Spleen (tissue), 7 donors: ENCODE measurements at regions not wholly inside any gene's neighbourhood (a gene's known extent, or its start where the extent isn't known, plus 50 kb on each side); places are given as distances from the start of the nearest gene placed in this dataset.

Experiments used
- CTCF ChIP-seq, 11 experiments: fragments of 200-600 bp in 7 of 11; fragments of 450-650 bp in 4 of 11; sonication (generic) in 4 of 11; IDR thresholded peaks in 8 of 11; conservative IDR thresholded peaks in 3 of 11; 1 replicate in 7 of 11; 2 replicates in 4 of 11; pipeline versions ENCODE4 v1.4.0 to v1.8.0; 2016 to 2021; ENCODE audit warnings: antibody characterized with exemption in 11 of 11, inconsistent platforms in 4 of 11, mild to moderate bottlenecking in 1 of 11
- POLR2A ChIP-seq, 3 donors: fragments of 450-650 bp; IDR thresholded peaks; one replicate each; pipeline ENCODE4 v1.5.1; 2017; ENCODE audit warnings: antibody characterized with exemption in 3 of 3, mild to moderate bottlenecking in 1 of 3
- POLR2AphosphoS5 ChIP-seq, 3 donors: sonication (generic); formaldehyde crosslinking; IDR thresholded peaks; one replicate each; pipeline ENCODE4 v1.5.1; 2017; ENCODE audit warnings: antibody characterized with exemption in 3 of 3
- donor health status: DM: no; HTN: no; CAD: no; lungs with moderate emphysema.
- donor health status: DM: no; HTN: no; CAD: no.
- donor health status: DM: no; HTN: no; CAD: no.

GRCh38 chr4:111701102-111701501 is 444.2 kb upstream of the FAM241A start:
- no peak for TF ChIP-seq CTCF (IDR thresholded peaks at IDR 0.05 in 8 of 11, conservative IDR thresholded peaks at IDR 0.05 in 3 of 11)
- no peak for TF ChIP-seq POLR2A (IDR thresholded peaks at IDR 0.05)
- no peak for TF ChIP-seq POLR2AphosphoS5 (IDR thresholded peaks at IDR 0.05)
